CD4-positive, alpha-beta T cell treated with Interleukin-15 for 4 hours (primary cell): ENCODE measurements at regions not wholly inside any gene's neighbourhood (a gene's known extent, or its start where the extent isn't known, plus 50 kb on each side); places are given as distances from the start of the nearest gene placed in this dataset.

Experiments used
- DNase-seq: peaks from one replicate; pipeline ENCODE4 v3.0.0-alpha.2; 2020; ENCODE audit warnings: low spot score

- DNase-seq, result no peak
Measured at GRCh38 chr11:127420139-127420538, 419.6 kb upstream of the KIRREL3 start.

DNA sequence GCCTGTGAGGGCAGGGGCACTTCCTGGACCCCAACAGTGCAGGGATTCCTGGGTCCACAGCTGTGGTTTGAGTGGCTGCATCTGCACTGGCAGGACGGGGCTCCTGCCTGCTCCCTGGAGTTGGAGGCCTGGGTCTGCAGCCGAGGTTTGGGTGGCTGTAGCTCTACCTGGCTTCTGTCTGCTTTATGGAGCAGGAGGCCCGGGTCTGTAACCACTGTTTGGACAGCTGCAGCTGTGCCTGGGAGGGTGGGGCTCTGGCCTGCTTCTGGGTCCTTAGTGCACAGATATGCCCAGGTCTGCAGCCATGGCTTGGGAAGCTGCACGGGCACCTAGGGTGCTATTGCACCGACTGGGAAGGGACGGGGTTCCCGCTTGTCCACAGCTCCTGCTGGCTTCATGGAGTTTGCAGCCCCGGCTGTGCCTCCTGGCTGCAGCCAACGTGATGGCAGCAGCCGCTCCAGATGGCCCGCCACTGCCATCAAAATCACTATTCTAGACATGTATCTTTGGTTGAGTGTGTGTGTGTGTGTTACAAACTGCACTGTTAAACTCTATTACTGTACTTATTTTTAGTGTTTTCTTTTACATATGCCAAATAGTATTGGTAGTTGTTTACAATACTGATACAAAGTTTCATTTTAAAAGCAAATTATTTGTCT is 412.3 kb upstream of the KIRREL3 start:
- DNase-seq, result no peak

DNA sequence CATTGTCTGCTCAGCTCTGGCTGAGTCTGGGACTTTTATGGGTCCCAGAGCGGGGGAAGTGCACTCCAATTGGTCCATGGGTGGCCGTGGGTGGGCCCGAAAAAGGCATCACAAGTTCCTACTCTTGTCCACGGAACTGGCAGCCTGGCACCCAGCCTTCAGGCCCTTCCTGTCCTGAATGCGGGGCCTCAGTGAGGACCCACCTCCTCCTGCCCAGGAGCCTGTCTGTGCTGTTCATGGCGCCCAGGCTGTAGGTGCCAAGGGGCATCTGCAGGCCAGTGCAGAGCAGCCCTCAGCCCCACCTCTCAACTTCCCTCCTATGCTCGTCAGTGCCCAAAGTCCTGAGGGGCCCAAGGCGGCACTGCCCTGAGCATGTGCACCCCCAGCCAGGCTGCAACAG is 411.7 kb upstream of the KIRREL3 start:
- no peak for DNase-seq

DNA sequence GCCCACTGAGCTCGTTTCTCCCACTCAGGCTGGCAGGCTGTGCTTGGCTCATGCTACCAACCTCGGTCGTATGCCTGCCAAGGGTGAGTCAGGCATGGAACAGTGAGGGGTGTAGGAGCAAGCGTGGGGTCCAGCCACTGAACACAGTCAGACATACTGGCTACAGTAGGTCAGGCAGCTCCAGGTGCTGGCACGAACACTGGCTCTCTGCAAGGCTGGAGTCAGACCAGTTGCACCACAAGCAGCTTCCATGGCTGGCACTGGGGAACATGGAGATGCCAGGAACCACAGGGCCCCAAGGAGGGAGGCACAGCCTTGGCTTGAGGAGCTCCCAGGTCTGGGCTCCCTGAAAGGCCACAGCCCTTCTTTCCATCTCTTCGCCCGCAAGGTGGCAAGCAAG is 410.7 kb upstream of the KIRREL3 start:
- DNase-seq, result no peak

- no peak for DNase-seq
Measured at GRCh38 chr11:127395034-127395433, 394.5 kb upstream of the KIRREL3 start.

- DNase-seq, result no peak
Measured at GRCh38 chr11:127393460-127393997, 393.0 kb upstream of the KIRREL3 start.

GRCh38 chr11:127392575-127392974 is 392.0 kb upstream of the KIRREL3 start:
- no peak for DNase-seq

GRCh38 chr11:127390465-127390864 is 389.9 kb upstream of the KIRREL3 start:
- DNase-seq, result no peak

GRCh38 chr11:127385071-127385470 is 384.5 kb upstream of the KIRREL3 start:
- no peak for DNase-seq

DNA sequence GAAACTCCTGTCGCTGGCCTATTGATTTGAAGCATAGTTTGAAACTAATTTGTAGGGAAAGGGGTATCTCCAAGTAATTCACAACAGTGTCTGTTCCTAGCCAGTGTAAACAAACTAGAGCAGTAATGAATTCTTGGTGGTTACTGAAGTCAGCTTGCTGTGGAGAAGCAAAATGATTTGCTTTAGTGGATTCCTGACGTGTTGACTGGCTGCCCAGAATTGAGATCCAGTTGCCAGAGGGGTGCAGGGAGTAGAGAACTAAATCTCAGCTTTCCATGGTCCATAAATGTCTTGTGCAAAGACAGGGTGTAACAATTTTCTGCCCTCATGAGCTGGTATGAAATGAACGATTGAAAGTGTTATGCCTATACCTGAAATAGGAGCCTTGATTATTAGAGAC is 382.5 kb upstream of the KIRREL3 start:
- DNase-seq, result no peak

GRCh38 chr11:127381247-127381646 is 380.7 kb upstream of the KIRREL3 start:
- DNase-seq, result no peak

- no peak for DNase-seq
Measured at GRCh38 chr11:127379686-127380085, 379.1 kb upstream of the KIRREL3 start.

DNA sequence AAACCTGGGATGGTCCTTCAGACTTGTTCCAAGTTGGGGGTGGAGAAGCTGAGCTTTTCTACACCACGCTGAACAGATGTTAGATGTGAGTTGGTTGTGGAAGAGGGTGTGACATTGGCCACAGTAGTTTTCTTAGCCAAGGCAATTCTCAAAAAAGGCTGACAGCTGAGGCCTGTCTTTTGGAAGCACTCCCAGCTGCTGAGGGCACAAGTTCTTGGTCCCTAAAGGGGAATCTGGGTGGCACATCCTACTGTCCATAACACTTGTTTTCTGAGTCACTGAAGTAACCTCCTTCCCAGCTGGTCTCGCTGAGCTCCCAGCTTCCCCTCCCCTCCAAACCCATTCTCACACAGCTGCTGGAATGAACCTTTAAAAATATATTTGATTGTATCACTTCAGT is 375.7 kb upstream of the KIRREL3 start:
- DNase-seq, result no peak

DNA sequence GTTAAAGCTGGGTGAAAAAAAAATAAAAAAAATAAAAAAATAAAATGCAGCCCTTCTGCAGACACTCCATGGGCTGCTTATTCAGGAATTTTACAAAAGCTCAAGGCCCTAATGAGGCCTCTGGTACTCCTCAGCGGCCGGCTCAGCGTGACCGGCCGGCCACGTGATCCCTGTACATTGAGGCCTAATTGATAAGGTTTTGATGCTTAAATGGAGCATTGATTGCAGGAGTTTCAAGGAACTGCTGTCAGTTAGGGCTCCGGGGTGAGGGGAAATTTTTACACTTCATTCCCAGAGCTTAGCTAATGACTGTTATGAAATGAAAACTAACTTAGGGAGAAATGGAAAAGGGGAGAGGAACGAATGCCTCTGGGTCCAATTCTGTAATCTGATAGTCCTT is 368.8 kb upstream of the KIRREL3 start:
- no peak for DNase-seq

DNA sequence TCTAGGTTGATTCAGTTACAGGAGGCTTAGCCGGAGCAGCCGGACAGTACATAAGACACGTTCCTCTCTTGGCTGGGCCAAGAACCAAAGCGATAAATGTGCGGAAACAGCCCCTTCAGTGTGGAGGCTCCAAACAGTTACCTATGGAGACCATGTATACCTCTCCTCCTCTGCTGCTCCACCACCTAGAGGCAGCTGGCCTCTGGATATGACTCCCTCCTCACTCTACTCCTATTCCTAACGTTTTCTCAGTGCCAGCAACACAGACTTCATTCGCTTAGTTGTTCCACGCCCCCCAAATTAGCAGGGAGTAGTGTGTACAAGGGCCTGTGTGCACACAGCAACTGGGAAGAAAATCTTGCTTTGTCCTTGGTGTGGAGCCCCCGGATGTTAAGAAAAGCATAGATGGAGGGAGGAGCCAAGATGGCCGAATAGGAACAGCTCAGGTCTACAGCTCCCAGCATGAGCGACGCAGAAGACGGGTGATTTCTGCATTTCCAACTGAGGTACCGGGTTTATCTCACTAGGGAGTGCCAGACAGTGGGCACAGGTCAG is 362.3 kb upstream of the KIRREL3 start:
- no peak for DNase-seq

- no peak for DNase-seq
Measured at GRCh38 chr11:127358160-127358559, 357.6 kb upstream of the KIRREL3 start.

- no peak for DNase-seq
Measured at GRCh38 chr11:127350476-127350875, 349.9 kb upstream of the KIRREL3 start.

DNA sequence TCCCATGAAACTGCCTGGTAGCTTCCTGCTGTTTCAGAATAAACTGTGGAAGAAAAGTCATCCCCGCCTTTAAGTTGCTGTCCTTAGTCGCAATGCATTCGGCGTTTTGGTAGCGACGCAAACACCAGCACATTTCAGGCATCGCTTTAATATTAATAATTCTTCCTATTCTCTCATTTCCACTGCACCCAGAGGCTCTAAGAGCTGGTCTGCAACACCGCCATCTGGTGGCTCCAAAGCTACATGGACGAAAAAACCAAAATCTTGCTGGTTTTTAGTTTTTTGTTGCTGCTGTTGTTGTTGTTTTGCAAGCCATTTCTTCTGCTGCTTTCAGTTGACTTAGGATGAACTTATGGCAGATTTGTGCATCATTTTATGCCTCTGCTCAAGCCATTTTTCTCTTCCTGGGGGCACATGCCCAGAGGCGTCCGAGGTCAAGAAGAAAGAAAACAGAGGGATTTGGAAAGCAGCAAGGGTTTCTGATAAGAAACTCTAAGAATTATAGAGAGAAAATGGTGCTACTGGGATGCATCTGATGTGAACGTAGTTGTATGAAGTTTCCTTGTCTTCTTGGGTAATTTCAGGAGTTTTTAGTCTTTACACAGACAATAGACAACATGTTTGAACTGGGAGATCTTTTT is 345.4 kb upstream of the KIRREL3 start:
- no peak for DNase-seq

DNA sequence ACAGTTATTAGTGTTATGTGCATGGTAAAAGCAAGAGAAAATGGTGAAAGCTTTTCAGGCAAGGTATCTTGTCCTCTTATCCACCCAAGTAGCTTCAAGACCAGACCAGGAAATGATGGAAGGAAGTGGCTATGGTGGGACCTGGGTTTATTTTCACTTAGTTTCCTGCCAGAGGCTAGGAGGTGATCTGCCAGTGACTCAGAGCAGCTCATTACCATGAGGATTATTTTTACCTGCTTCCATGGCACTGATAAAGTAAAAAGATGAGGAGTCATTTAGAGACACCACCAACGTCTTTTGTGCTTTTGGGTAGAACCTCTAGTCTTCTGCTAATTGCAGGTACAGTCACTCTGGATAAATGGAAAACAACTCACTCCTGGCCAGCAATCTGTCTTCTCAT is 339.9 kb upstream of the KIRREL3 start:
- DNase-seq, result no peak

GRCh38 chr11:127339376-127339775 is 338.8 kb upstream of the KIRREL3 start:
- no peak for DNase-seq

- DNase-seq, result no peak
Measured at GRCh38 chr11:127338380-127339259, 338.1 kb upstream of the KIRREL3 start.

DNA sequence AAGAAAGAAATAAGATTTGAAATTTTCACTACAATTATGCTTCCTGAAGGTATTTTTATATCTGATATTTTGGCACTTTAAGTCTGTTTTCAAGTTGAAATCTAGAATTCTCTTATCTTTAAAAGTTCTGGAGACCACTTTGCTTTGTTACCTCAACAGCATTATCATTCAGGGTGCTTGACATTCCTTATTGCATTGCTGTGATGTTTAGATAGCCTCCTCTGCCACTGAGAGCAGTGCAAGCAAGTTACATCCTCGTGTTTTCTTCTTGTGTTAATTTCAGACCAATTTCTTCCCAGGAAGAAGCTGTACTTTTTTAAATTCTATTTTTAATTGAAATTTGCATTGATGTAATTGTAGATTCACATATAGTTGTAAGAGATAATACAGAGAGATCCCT is 333.9 kb upstream of the KIRREL3 start:
- DNase-seq, result no peak

- DNase-seq, result no peak
Measured at GRCh38 chr11:127332896-127333295, 332.3 kb upstream of the KIRREL3 start.
